Activated CD8-positive, alpha-beta T cell treated with anti-CD3 and anti-CD28 coated beads for 36 hours (primary cell): ENCODE measurements at regions not wholly inside any gene's neighbourhood (a gene's known extent, or its start where the extent isn't known, plus 50 kb on each side); places are given as distances from the start of the nearest gene placed in this dataset.
"Not testable (repeated sequence)": the region's sequence is repeated elsewhere in the genome, so short reads cannot be mapped to it uniquely, and the experiment has no call there.

ENCODE experiments used
- ATAC-seq: fragments of 200-7000 bp; cut with Tn5 transposase; one replicate; pipeline ENCODE4 v1.10.0; 2021; ENCODE audit warnings: mild to moderate bottlenecking, moderate library complexity
- CTCF ChIA-PET: fragments of 350-600 bp; sonication (Branson Sonifier 250); formaldehyde crosslinking; loops from one replicate; lab custom pipeline; 2021; ENCODE audit warnings: antibody characterized with exemption; lab: Charles Lee
- POLR2A ChIA-PET: fragments of 350-600 bp; sonication (Branson Sonifier 250); formaldehyde crosslinking; loops from one replicate; lab custom pipeline; 2021; ENCODE audit warnings: antibody characterized with exemption; lab: Charles Lee
- DNase-seq: peaks from one replicate; pipeline ENCODE4 v3.0.0-alpha.2; 2020
- H3K27ac Mint-ChIP-seq: one replicate; pipeline ENCODE4 v1.8.0; 2021; ENCODE audit warnings: mild to moderate bottlenecking, mixed read lengths
- H3K27me3 Mint-ChIP-seq: one replicate; pipeline ENCODE4 v1.8.0; 2021; ENCODE audit warnings: mixed read lengths
- H3K36me3 Mint-ChIP-seq: one replicate; pipeline ENCODE4 v1.8.0; 2021; ENCODE audit warnings: low read depth, mixed read lengths
- H3K4me1 Mint-ChIP-seq: one replicate; pipeline ENCODE4 v1.8.0; 2021; ENCODE audit warnings: low read depth, mixed read lengths
- H3K4me3 Mint-ChIP-seq: one replicate; pipeline ENCODE4 v1.8.0; 2021; ENCODE audit warnings: mild to moderate bottlenecking, moderate library complexity, mixed read lengths
- H3K9me3 Mint-ChIP-seq: one replicate; pipeline ENCODE4 v1.8.0; 2021; ENCODE audit warnings: mixed read lengths
- CTCF ChIP-seq: fragments of 200-600 bp; IDR thresholded peaks from one replicate; pipeline ENCODE4 v1.8.0; 2022; ENCODE audit warnings: antibody characterized with exemption, mild to moderate bottlenecking
- intact Hi-C: fragments of 100-400 bp; cut with micrococcal nuclease; formaldehyde crosslinking; loops from one replicate; pipeline ENCODE4 v1.10.0; 2022

DNA sequence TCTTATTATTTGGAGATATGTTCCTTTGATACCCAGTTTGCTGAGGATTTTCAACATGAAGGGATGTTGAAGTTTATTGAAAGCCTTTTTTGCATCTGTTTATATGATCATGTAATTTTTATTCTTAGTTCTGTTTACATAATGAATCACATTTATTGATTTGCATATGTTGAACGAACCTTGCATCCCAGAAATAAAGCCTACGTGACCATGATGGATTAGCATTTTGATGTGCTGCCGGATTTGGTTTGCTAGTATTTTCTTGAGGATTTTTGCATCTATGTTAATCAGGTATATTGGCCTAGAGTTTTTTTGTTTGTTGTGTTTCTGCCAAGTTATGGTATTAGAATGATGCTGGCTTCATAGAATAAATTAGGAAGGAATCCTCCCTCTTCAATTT is 161.4 kb upstream of the ITGA1 start:
- TF ChIP-seq CTCF, result no peak
- no peak for DNase-seq
- Mint-ChIP-seq H3K9me3 (peaks cover 1% of the 10 kb centered on the region), H3K4me1 (no peaks in the 10 kb centered on the region), H3K27ac (no peak overlapping the region), H3K4me3 (no peak overlapping the region), H3K27me3 (peaks cover 1% of the 10 kb centered on the region), H3K36me3 (no peaks in the 10 kb centered on the region)
- intact Hi-C loops, result no loop called here
- CTCF ChIA-PET, result interaction anchor here (0.6 kb wide), 1 partner anchor 229 kb away, joined by 3 read pairs; no protein-coding TSS in a partner anchor
- no peak for ATAC-seq
- POLR2A ChIA-PET, result no interaction called here

DNA sequence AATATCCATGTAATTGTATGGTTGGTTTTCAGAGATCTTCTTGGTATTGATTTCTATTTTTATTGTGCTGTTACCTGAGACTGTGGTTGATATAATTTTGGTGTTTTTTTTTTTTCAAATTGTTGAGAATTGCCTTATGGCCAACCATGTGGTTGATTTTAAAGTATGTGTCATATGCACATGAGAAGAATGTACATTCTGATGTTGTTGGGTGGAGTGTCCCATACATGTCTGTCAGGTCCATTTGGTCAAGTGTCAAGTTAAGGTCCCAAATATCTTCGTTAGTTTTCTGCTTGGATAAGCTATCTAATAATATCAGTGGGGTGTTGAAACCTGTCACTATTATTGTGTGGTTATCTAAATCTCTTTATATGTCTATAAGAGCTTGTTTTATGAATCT is 160.0 kb upstream of the ITGA1 start:
- Mint-ChIP-seq H3K36me3 (no peaks in the 10 kb centered on the region), H3K4me3 (no peak overlapping the region), H3K27me3 (peaks cover 4% of the 10 kb centered on the region), H3K9me3 (peaks cover 1% of the 10 kb centered on the region), H3K4me1 (no peaks in the 10 kb centered on the region), H3K27ac (no peak overlapping the region)
- ChIA-PET CTCF (no interaction called here), POLR2A (no interaction called here)
- TF ChIP-seq CTCF, result no peak
- ATAC-seq, result no peak
- intact Hi-C loops, result no loop called here
- no peak for DNase-seq

- intact Hi-C loops, result no loop called here
- CTCF ChIA-PET, result no interaction called here
- Mint-ChIP-seq H3K9me3 (no peaks in the 10 kb centered on the region), H3K4me1 (no peaks in the 10 kb centered on the region), H3K36me3 (no peaks in the 10 kb centered on the region), H3K27ac (no peak overlapping the region), H3K27me3 (peaks cover 14% of the 10 kb centered on the region), H3K4me3 (no peak overlapping the region)
- ATAC-seq (no peak), DNase-seq (no peak)
- POLR2A ChIA-PET, result interaction anchor here (0.6 kb wide), 1 partner anchor 306 kb away, joined by 3 read pairs; no protein-coding TSS in a partner anchor
- no peak for TF ChIP-seq CTCF
Measured at GRCh38 chr5:52632281-52632680, 155.4 kb upstream of the ITGA1 start.

GRCh38 chr5:52634171-52634570 is 153.5 kb upstream of the ITGA1 start:
- H3K4me1 Mint-ChIP-seq, intact Hi-C loops, H3K4me3 Mint-ChIP-seq, DNase-seq, H3K36me3 Mint-ChIP-seq, ATAC-seq, H3K27ac Mint-ChIP-seq, CTCF ChIA-PET, POLR2A ChIA-PET, H3K9me3 Mint-ChIP-seq: not testable (repeated sequence)
- peaks cover 16% of the 10 kb centered on the region for H3K27me3 Mint-ChIP-seq

GRCh38 chr5:52638732-52639131 is 149.0 kb upstream of the ITGA1 start:
- intact Hi-C loops, result no loop called here
- Mint-ChIP-seq H3K27ac (no peak overlapping the region), H3K4me1 (no peaks in the 10 kb centered on the region), H3K4me3 (no peak overlapping the region), H3K36me3 (no peaks in the 10 kb centered on the region), H3K27me3 (peaks cover 13% of the 10 kb centered on the region), H3K9me3 (no peaks in the 10 kb centered on the region)
- ATAC-seq, result no peak
- ChIA-PET CTCF (no interaction called here), POLR2A (no interaction called here)
- no peak for DNase-seq
- no peak for TF ChIP-seq CTCF

DNA sequence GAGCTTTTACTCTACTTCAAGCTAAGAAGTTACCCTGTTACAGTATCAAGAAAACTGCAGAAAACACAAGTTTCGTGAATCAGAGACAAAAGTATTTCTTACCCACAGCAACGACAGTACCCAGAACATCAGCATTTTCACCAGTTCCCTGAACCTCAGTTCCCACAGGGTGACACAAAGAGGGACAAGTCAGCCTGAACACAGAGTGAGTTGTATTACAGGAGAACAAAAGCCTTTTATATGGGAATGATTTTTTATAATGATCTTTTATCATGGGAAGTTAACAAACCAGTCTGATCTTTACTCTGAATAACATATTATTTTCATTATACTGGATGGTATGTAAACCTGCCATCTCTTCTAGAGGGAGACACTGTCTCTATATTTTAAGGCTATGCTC is 139.0 kb upstream of the ITGA1 start:
- CTCF ChIA-PET, result no interaction called here
- no peak for ATAC-seq
- TF ChIP-seq CTCF, result no peak
- no peak overlapping the region for H3K4me3 Mint-ChIP-seq
- DNase-seq, result no peak
- H3K4me1 Mint-ChIP-seq, result no peaks in the 10 kb centered on the region
- H3K9me3 Mint-ChIP-seq, result peaks cover 6% of the 10 kb centered on the region
- no peak overlapping the region for H3K27ac Mint-ChIP-seq
- POLR2A ChIA-PET, result no interaction called here
- no peaks in the 10 kb centered on the region for H3K27me3 Mint-ChIP-seq
- intact Hi-C loops, result no loop called here
- H3K36me3 Mint-ChIP-seq, result no peaks in the 10 kb centered on the region
